BE2C (cell line): ENCODE measurements at regions not wholly inside any gene's neighbourhood (a gene's known extent, or its start where the extent isn't known, plus 50 kb on each side); places are given as distances from the start of the nearest gene placed in this dataset.
A peak's percentile ranks its signal among the peaks of the same experiment; 100 is the strongest.

Experiments
- DNase-seq: peaks from one replicate; pipeline ENCODE4 v3.0.0-alpha.2; 2020
- H3K27me3 ChIP-seq: fragments of 250-450 bp; sonication (Bioruptor Pico); 2 replicates; pipeline ENCODE4 v1.5.1; 2020; ENCODE audit warnings: mild to moderate bottlenecking
- H3K36me3 ChIP-seq: fragments of 250-450 bp; sonication (Bioruptor Pico); 2 replicates; pipeline ENCODE4 v1.5.1; 2020; ENCODE audit warnings: mild to moderate bottlenecking
- H3K4me1 ChIP-seq: fragments of 250-450 bp; sonication (Bioruptor Pico); 2 replicates; pipeline ENCODE4 v1.5.1; 2020
- H3K4me3 ChIP-seq: 2 replicates; pipeline ENCODE4 v1.5.1; 2011; ENCODE audit warnings: low read depth, low read length
- H3K9me3 ChIP-seq: fragments of 250-450 bp; sonication (Bioruptor Pico); 2 replicates; pipeline ENCODE4 v1.5.1; 2020
- TF ChIP-seq, protein P1 (sequence below): IDR thresholded peaks from 2 replicates; pipeline ENCODE4 v1.5.1; 2012; ENCODE audit warnings: mild to moderate bottlenecking, low read depth, low read length

DNA sequence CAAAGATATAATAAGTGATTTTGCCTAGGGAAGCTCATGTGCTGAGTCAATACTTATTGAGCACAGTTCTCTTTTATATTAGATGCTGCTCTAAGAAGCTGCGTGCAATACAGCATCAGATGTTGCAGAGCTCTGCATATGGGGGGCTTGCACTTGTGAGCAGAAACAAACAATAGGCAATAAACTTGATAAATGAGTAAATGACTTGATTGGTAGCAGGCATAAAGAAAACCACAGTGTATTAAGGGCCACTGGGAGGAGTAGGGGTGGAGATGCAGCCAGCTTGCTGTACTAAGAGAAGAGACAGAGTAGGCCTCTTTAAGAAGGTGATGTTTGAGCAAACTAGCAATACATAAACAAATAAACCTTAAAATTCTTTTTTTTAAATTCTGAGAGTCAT lies 598.5 kb upstream of the ADAMTS5 start:
- TF ChIP-seq, protein P1, sequence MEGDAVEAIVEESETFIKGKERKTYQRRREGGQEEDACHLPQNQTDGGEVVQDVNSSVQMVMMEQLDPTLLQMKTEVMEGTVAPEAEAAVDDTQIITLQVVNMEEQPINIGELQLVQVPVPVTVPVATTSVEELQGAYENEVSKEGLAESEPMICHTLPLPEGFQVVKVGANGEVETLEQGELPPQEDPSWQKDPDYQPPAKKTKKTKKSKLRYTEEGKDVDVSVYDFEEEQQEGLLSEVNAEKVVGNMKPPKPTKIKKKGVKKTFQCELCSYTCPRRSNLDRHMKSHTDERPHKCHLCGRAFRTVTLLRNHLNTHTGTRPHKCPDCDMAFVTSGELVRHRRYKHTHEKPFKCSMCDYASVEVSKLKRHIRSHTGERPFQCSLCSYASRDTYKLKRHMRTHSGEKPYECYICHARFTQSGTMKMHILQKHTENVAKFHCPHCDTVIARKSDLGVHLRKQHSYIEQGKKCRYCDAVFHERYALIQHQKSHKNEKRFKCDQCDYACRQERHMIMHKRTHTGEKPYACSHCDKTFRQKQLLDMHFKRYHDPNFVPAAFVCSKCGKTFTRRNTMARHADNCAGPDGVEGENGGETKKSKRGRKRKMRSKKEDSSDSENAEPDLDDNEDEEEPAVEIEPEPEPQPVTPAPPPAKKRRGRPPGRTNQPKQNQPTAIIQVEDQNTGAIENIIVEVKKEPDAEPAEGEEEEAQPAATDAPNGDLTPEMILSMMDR: no peak
- Histone ChIP-seq H3K27me3 (no peaks in the 10 kb centered on the region), H3K36me3 (no peaks in the 10 kb centered on the region), H3K4me1 (no peaks in the 10 kb centered on the region), H3K4me3 (no peak overlapping the region), H3K9me3 (no peaks in the 10 kb centered on the region)
- DNase-seq: no peak

DNA sequence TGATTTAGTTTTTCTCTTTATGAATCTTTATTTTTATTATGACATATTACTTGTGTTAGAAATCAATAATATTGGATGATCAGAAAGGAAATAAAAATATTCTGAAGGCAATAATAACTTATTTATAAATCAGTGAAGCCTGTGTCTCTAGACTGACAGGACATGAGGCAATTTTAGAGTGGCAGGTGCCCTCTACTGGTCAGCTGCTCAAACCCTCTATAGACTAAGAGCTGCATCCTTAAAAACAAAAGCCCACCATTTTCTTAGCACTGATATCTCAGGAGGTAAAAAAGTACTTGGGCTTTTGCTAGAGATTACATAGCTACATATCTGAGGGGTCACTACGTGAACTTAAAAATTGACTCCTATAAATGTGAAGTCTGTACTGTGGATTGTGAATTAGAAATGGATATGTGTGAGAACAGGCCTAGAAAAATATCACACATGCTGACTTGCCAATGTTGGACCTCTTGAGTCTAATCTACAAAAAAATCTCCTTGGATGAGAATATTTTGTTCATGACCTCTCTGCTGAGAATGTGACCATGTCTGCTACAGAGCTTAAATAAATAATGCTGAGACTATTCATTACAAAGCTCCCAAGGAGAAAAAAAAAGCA lies 597.9 kb upstream of the ADAMTS5 start:
- Histone ChIP-seq H3K4me1 (no peaks in the 10 kb centered on the region), H3K9me3 (no peaks in the 10 kb centered on the region), H3K36me3 (no peaks in the 10 kb centered on the region), H3K27me3 (no peaks in the 10 kb centered on the region), H3K4me3 (no peak overlapping the region)
- DNase-seq: peak; percentile 67
- TF ChIP-seq, protein P1: peak; percentile 96

DNA sequence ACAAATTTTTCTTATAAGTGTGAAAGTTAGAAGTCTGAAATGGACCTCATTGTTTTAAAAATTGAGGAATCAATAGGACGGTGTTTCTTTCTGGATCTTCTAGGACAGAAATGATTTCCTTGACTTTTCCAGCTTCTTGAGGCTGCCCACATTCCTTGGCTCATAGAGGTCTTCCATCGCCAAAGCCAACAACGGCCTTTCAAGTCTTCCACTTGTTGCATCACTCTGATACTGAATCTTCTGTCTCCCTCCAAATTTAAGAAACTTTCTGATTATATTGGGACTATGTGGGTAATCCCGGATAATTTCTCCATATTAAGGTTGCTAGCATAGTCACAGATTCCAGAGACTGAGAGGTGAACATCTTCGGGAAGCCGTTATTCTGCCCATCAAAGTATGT lies 595.4 kb upstream of the ADAMTS5 start:
- Histone ChIP-seq H3K9me3 (no peaks in the 10 kb centered on the region), H3K36me3 (no peaks in the 10 kb centered on the region), H3K27me3 (no peaks in the 10 kb centered on the region), H3K4me3 (no peak overlapping the region), H3K4me1 (no peaks in the 10 kb centered on the region)
- no peak for DNase-seq
- TF ChIP-seq, protein P1: no peak

DNA sequence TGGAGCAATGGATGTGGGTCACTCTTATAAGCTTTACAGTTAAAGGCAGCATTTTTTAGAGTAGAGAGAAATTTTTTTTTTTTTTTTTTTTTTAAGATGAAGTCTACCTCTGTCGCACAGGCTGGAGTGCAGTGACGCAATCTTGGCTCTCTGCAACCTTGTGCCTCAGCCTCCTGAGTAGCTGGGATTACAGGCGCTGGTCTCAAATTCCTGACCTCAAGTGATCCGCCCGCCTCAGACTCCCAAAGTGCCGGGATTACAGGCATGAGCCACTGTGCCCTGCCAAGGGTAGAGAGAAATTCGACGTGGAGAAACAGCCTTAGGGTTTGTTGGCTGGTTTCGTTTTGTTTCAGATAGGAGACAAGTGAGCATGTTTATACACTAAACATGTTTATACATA lies 594.2 kb upstream of the ADAMTS5 start:
- TF ChIP-seq, protein P1: no peak
- H3K36me3 ChIP-seq: no peaks in the 10 kb centered on the region
- no peak overlapping the region for H3K4me3 ChIP-seq
- no peaks in the 10 kb centered on the region for H3K4me1 ChIP-seq
- H3K9me3 ChIP-seq: no peaks in the 10 kb centered on the region
- H3K27me3 ChIP-seq: no peaks in the 10 kb centered on the region
- no peak for DNase-seq

DNA sequence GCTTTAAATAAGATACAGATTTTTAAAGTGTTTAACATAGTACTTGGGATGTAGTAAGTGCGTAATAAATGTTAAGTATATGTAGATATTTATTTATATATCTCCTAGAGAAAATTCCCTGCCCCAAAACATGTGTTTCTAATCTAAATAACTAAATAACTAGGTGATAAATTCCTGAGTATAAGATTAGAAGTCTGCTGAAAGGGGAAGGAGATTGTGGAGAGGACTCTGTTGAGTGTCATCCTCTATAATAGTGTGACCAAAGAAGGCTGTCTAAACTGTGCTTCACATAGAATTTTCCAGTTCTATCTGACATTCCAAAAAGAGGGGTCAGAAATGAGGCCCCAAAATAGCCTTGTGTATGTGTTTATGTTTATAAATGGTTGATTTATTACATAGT lies 590.5 kb upstream of the ADAMTS5 start:
- no peaks in the 10 kb centered on the region; the same call in 1 of the 2 replicates for H3K36me3 ChIP-seq
- H3K4me1 ChIP-seq: no peaks in the 10 kb centered on the region
- TF ChIP-seq, protein P1: no peak
- no peak for DNase-seq
- no peaks in the 10 kb centered on the region for H3K27me3 ChIP-seq
- no peak overlapping the region for H3K4me3 ChIP-seq
- no peaks in the 10 kb centered on the region for H3K9me3 ChIP-seq

DNA sequence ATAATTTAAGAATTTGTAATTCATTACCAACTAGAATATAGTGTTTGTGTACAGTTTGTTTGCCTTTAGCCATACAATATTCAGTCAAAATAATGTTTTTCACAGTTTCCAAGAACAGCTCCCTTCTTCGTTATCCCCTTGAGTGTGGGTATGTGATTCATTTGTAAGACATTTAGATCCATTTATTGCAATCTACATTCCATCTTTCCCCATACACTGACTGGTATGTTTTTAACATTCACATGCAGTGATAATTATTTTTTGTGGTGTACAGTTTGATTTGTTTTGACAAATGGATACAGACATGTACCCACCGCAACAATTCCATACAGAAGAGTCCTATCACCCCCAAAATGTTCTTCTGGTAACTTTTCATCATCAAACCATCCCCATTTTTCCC lies 589.1 kb upstream of the ADAMTS5 start:
- H3K4me3 ChIP-seq: no peak overlapping the region
- no peaks in the 10 kb centered on the region for H3K9me3 ChIP-seq
- no peaks in the 10 kb centered on the region for H3K27me3 ChIP-seq
- H3K36me3 ChIP-seq: no peaks in the 10 kb centered on the region; the same call in 1 of the 2 replicates
- TF ChIP-seq, protein P1: no peak
- DNase-seq: no peak
- no peaks in the 10 kb centered on the region for H3K4me1 ChIP-seq
